ENCODE measurements at regions not wholly inside any gene's neighbourhood (a gene's known extent, or its start where the extent isn't known, plus 50 kb on each side); places are given as distances from the start of the nearest gene placed in this dataset.

GRCh38 chr11:71076525-71077304, 175.7 kb downstream of the SHANK2 start:
- DNase-seq (ENCODE audit: low read depth, low spot score): no peak

GRCh38 chr11:71075871-71076420, 176.4 kb downstream of the SHANK2 start:
- DNase-seq (ENCODE audit: low read depth, low spot score): no peak

DNA sequence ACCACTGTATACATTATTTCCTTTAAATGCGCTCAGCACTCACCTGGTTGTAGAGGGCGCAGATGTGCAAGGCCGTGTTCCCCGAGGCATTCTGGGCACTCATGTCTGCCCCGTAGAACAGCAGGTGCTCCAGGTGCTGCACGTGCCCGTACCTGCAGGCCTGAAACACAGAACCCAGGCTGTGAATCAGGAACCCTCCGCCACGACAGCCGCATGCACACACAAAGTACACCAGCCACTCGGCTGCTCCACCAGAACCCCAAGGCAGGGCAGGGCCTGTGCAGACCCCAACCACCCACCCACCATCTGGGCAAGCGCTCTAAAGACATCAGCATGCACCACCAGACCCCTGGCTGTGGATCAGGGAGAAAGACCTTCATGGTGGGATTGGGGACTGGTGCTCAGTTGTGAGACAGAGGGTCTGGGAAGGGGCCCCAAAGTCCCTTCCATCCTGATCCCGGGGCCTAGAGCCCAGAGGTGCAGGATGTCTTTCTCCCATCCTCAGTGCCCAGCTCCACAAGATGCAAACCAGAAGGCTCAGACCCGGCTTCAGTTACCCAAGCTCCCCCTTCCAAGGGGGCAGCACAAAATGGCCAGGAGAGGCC, 177.2 kb downstream of the SHANK2 start:
- no peak for DNase-seq (ENCODE audit: low read depth, low spot score)

DNA sequence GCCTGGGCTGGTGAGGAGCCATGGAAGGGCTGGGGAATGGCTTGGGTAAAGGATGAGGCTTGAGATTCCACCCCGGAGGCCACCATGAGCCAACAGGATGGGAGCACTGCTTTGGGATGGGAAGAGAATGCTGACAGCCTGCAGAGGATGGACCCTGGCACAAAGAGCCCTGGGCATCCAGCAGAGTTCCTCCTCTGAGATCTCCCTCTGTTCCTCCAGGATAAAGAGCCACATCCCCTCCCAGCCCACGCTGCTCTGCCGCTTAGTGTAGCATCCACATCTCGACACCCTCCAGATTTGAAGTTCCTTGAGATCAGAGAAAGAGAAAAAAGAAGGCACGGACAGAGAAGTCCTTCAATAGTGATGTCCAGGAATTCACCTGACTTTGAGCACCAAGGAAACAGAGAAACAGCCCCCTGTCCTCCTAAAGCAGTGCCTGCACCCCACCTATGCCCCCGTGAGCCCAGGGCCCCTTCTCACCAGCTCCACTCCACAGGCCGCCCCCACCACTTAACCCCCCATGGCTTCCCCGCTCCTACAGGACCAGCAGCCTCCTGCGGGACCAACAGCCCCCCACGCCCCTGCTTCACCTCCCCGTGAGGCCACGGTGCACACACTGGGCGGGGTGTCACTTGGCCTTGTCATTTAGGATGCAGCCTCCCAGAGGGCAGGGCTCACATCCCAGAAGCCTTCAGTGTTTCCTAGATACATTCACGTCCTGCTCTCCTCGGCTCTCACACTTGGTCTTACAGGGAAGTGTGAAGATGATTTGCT, 180.5 kb downstream of the SHANK2 start:
- no peak for DNase-seq (ENCODE audit: low read depth, low spot score)

GRCh38 chr11:71070490-71071453, 181.6 kb downstream of the SHANK2 start:
- DNase-seq (ENCODE audit: low read depth, low spot score): no peak

GRCh38 chr11:71068963-71069362, 183.4 kb downstream of the SHANK2 start:
- no peak for DNase-seq (ENCODE audit: low read depth, low spot score)

DNA sequence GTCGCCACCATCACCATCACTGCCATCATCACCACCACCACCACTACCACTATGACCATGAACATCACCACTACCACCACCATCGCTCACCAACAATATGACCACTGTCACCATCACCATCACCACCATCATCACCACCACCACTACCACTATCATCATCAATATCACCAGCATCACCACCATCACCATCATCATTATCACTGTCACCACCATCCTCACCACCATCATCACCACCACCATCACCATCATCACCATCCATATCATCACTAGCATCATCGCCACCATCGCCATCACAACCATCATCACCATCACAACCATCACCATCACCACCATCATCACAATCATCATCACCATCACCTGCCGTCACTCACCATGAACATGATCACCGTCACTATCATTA, 184.6 kb downstream of the SHANK2 start:
- DNase-seq (ENCODE audit: low read depth, low spot score): no peak

GRCh38 chr11:71066311-71066710, 186.1 kb downstream of the SHANK2 start:
- no peak for DNase-seq (ENCODE audit: low read depth, low spot score)

DNA sequence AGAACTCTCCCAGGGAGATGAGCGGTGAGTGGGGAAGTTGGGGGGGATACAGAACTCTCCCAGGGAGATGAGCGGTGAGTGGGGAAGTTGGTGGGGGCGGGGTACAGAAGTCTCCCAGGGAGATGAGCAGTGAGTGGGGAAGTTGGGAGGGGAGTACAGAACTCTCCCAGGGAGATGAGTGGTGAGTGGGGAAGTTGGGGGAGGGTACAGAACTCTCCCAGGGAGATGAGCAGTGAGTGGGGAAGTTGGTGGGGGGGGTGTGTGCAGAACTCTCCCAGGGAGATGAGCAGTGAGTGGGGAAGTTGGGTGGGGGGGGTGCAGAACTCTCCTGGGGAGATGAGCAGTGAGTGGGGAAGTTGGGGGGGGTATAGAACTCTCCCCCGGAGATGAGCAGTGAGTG, 186.5 kb downstream of the SHANK2 start:
- DNase-seq (ENCODE audit: low read depth, low spot score): no peak

DNA sequence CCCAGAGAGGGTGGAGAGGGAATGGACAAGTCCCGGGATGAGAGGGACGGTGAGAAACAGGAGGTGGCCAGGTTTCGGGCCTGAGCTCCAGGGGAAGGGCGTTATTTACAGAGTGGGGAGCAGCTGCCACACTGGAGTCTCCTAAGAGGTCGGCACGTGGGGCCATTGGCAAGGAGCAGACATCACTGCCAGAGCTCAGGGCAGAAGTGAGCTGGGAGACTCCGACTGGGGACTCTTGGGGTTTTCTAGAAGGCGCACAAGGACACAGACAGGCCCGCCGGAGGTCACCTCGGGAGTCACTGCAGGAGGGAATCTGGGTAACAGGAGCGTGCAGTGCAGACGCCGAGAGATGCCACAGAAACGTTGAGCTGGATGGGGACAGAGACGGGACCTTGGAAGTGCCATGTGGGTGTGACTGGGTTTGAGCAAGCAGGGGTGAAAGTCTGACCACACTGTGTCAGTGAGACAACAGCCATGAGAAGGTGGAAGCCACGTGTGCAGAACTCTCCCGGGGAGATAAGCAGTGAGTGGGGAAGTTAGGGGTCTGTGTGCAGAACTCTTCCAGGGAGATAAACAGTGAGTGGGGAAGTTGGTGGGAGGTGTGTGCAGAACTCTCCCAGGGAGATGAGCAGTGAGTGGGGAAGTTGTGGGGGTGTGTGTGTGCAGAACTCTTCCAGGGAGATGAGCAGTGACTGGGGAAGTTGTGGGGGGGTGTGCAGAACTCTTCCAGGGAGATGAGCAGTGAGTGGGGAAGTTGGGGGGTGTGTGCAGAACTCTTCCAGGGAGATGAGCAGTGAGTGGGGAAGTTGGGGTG, 187.5 kb downstream of the SHANK2 start:
- DNase-seq (ENCODE audit: low read depth, low spot score): no peak

DNA sequence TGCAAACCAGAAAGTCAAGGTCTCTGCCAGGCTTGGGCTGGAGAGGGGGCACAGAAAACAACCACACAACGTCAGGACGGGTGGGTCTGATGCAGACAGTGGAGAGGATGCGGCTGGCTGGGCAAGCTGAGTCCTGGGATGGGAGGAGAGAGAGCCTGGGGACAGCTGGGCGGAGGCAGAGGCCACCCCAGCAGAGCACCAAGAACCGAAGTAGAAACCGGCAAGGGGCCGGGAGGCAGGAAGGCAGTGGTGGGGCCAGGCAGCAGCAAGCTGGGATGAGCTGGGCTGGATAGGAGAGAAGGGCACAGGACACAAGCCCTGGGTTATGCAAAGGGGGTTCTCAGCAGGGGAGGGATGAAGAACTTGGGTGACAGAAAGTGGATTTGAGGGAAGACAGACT, 188.2 kb downstream of the SHANK2 start:
- no peak for DNase-seq (ENCODE audit: low read depth, low spot score)

DNA sequence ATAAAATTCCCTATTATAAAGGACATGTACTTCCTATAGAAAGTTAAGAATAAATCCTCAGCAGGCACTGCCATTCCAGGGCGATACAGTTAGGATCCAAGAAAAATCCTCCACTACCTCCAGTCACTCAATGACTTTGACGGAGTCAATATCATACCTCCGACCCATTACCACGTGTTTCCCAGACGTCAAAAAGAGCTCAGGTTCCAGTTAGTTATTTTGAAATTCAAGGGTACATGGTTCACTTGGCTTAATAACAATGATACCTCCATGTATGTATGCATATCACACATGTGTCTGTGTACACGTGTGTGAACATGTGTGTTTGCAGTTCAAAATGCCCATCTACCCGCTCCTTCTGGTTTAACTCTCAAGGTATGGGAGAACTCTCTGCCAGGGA, 189.2 kb downstream of the SHANK2 start:
- no peak for DNase-seq (ENCODE audit: low read depth, low spot score)

DNA sequence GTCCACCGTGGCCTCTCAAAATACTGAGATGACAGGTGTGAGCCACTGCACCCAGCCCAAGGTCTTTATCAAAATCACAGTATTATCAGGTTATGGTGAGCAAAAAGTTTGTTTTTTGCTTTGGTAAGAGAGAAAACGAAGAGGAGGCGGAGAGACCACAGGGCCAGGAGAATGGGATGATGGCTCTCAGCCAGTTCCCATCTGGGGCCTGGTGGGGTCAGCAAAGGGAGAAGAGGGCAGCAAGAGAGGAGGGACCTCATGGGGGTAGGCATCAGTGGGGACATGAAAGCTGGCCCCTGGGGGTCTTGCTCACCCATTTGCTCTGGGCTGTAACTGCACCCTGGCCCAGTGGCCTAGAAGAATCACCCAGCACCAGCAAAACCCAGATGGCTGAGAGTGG, 190.2 kb downstream of the SHANK2 start:
- no peak for DNase-seq (ENCODE audit: low read depth, low spot score)

DNA sequence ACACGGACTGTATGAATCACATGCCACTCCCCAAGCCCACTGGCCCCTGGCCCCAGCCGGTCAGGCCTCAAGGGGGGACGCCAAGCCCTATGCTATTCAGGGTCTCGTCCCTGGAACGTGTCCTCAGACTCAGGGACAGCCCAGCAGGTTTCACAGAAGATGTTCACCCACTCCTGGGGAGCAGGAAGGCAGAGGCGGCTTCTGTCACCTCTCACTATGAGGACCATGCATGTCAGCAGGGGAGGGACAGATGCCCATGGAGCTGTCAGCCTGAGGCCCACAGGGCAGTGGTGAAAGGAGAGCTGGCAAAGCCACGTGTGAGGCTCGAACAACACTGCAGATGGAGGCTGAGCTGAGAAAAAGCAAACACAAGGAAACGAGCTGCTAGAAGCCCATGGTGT, 192.0 kb downstream of the SHANK2 start:
- DNase-seq (ENCODE audit: low read depth, low spot score): no peak

- no peak for DNase-seq (ENCODE audit: low read depth, low spot score)
These were observed 192.7 kb downstream of the SHANK2 start for GRCh38 chr11:71059662-71060061.

DNA sequence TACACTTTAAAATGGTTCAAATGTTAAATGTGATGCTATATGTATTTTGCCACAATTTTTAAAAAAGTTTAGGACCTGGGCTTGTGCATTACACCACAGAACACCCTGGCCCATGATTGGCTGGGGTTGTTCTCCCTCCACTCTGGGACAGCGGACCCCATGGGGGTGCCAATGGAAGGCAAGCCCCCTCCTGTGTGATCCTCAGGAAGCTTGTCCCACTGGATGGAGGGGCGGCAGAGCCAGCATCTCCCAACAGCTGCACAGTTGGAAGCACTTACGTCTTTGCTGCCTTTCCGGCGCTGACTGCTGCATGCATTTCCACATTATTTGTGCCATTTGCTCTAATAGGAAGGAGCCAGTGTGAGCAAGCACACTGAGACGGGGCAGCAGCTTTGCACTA, 196.5 kb downstream of the SHANK2 start:
- no peak for DNase-seq (ENCODE audit: low read depth, low spot score)

Measured in ELF-1 (cell line).